ENCODE measurements at regions not wholly inside any gene's neighbourhood (a gene's known extent, or its start where the extent isn't known, plus 50 kb on each side); places are given as distances from the start of the nearest gene placed in this dataset.

DNA sequence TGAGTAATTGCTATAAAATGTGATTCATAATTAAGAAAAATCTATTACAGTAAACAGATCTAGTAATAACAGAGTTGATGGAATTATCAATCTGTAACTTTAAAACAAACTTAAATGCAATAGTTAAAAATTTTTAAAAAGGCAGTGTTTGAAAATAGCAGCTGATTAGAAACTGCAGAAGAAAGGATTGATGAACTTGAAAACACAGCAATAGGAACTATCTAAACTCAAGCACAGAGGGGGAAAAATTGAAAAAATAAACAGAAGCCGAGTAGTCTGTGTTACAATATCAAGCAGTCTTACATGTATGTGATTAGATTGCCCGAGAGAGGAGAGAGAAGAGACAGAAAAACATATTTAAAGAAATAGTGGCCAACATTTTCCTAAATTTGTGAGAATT, 569.0 kb upstream of the B3GALT2 start:
- TF ChIP-seq CTCF (IDR thresholded peaks at IDR 0.05) (no peak), EP300 (IDR thresholded peaks at IDR 0.05) (no peak)
